GM23338 (cell line): ENCODE measurements at regions not wholly inside any gene's neighbourhood (a gene's known extent, or its start where the extent isn't known, plus 50 kb on each side); places are given as distances from the start of the nearest gene placed in this dataset.

Source experiments
- ATAC-seq: fragments of 200-7000 bp; cut with Tn5 transposase; 3 replicates; pipeline ENCODE4 v1.9.1; 2020
- DNase-seq: peaks from one replicate; pipeline ENCODE4 v3.0.0-alpha.2; 2015; ENCODE audit warnings: low spot score
- H2AFZ ChIP-seq: fragments of 200-600 bp; sonication (generic); 2 replicates; pipeline ENCODE4 v1.8.0; 2016; ENCODE audit warnings: antibody characterized with exemption, mild to moderate bottlenecking, moderate library complexity
- H3F3A ChIP-seq: fragments of 200-600 bp; sonication (generic); replicated peaks from 2 replicates; pipeline ENCODE4 v1.8.0; 2017; ENCODE audit warnings: antibody characterized with exemption, mixed run types, low read depth
- H3K27ac ChIP-seq: fragments of 200-600 bp; sonication (generic); 2 replicates; pipeline ENCODE4 v1.6.1; 2016; ENCODE audit warnings: low read depth
- H3K27me3 ChIP-seq: fragments of 200-600 bp; sonication (generic); 2 replicates; pipeline ENCODE4 v1.8.0; 2016; ENCODE audit warnings: mild to moderate bottlenecking, mixed run types, moderate library complexity; ENCODE audit not compliant: insufficient read depth
- H3K36me3 ChIP-seq: fragments of 200-600 bp; sonication (generic); 2 replicates; pipeline ENCODE4 v1.8.0; 2016; ENCODE audit warnings: mild to moderate bottlenecking; ENCODE audit not compliant: insufficient read depth
- H3K4me1 ChIP-seq: fragments of 200-600 bp; sonication (generic); 2 replicates; pipeline ENCODE4 v1.8.0; 2016; ENCODE audit warnings: mild to moderate bottlenecking, moderate library complexity; ENCODE audit not compliant: insufficient read depth
- H3K4me2 ChIP-seq: fragments of 200-600 bp; sonication (generic); 2 replicates; pipeline ENCODE4 v1.7.1; 2017; ENCODE audit warnings: mixed run types
- H3K4me3 ChIP-seq: fragments of 200-600 bp; sonication (generic); 2 replicates; pipeline ENCODE4 v1.6.1; 2016; ENCODE audit warnings: mixed run types
- H3K79me2 ChIP-seq: fragments of 200-600 bp; sonication (generic); replicated peaks from 2 replicates; pipeline ENCODE4 v1.8.0; 2017; ENCODE audit warnings: mild to moderate bottlenecking; ENCODE audit not compliant: insufficient read depth
- H3K9me2 ChIP-seq: fragments of 200-600 bp; sonication (generic); 2 replicates; pipeline ENCODE4 v1.8.0; 2017; ENCODE audit not compliant: insufficient read depth
- H4K20me1 ChIP-seq: fragments of 200-600 bp; sonication (generic); replicated peaks from 2 replicates; pipeline ENCODE4 v1.8.0; 2017; ENCODE audit warnings: mild to moderate bottlenecking; ENCODE audit not compliant: insufficient read depth
- H3K27ac Mint-ChIP-seq: 2 replicates; pipeline ENCODE4 v1.8.0; 2020; ENCODE audit warnings: inconsistent platforms, mild to moderate bottlenecking, moderate library complexity, mixed read lengths
- H3K27me3 Mint-ChIP-seq: 3 replicates; pipeline ENCODE4 v1.8.0; 2022; ENCODE audit warnings: low read depth, mild to moderate bottlenecking, moderate library complexity, mixed read lengths, inconsistent platforms; ENCODE audit not compliant: insufficient read depth, poor library complexity
- H3K36me3 Mint-ChIP-seq: 3 replicates; pipeline ENCODE4 v1.8.0; 2021; ENCODE audit warnings: low read depth, mild to moderate bottlenecking, inconsistent platforms, moderate library complexity, mixed read lengths
- H3K4me1 Mint-ChIP-seq: 3 replicates; pipeline ENCODE4 v1.8.0; 2020; ENCODE audit warnings: mild to moderate bottlenecking, inconsistent platforms, mixed read lengths
- H3K4me3 Mint-ChIP-seq: 3 replicates; pipeline ENCODE4 v1.8.0; 2021; ENCODE audit warnings: moderate library complexity, mild to moderate bottlenecking, inconsistent platforms, mixed read lengths
- H3K9me3 Mint-ChIP-seq: 3 replicates; pipeline ENCODE4 v1.8.0; 2020; ENCODE audit warnings: moderate library complexity, mild to moderate bottlenecking, inconsistent platforms, mixed read lengths
- CREB1 ChIP-seq: fragments of 250-450 bp; sonication (Bioruptor Pico); IDR thresholded peaks from 2 replicates; pipeline ENCODE4 v1.5.0; 2020; ENCODE audit warnings: low read depth, mild to moderate bottlenecking, moderate library complexity
- CTCF ChIP-seq, 2 experiments: fragments of 200-600 bp in 1 of 2; sonication (generic) in 1 of 2; conservative IDR thresholded peaks; 2 replicates each; pipeline versions ENCODE4 v1.5.1 to v1.6.1; 2016 to 2017; ENCODE audit warnings: antibody characterized with exemption in 2 of 2, low read depth in 2 of 2, mild to moderate bottlenecking in 2 of 2, moderate library complexity in 1 of 2
- ETS1 ChIP-seq: IDR thresholded peaks from 2 replicates; pipeline ENCODE4 v1.6.1; 2016; ENCODE audit warnings: antibody characterized with exemption
- EZH2 ChIP-seq: fragments of 200-600 bp; sonication (generic); IDR thresholded peaks from one replicate; pipeline ENCODE4 v1.8.0; 2017; ENCODE audit warnings: antibody characterized with exemption, mild to moderate bottlenecking, low read depth; ENCODE audit not compliant: unreplicated experiment
- EZH2phosphoT487 ChIP-seq: fragments of 200-600 bp; sonication (generic); IDR thresholded peaks from one replicate; pipeline ENCODE4 v1.8.1; 2018; ENCODE audit warnings: antibody characterized with exemption; ENCODE audit not compliant: unreplicated experiment
- JUNB ChIP-seq: IDR thresholded peaks from one replicate; pipeline ENCODE4 v1.6.1; 2016; ENCODE audit warnings: antibody characterized with exemption; ENCODE audit not compliant: unreplicated experiment
- NANOG ChIP-seq: IDR thresholded peaks from 2 replicates; pipeline ENCODE4 v1.6.1; 2016; ENCODE audit warnings: antibody characterized with exemption, borderline replicate concordance
- POLR2AphosphoS5 ChIP-seq: IDR thresholded peaks from 2 replicates; pipeline ENCODE4 v1.6.1; 2016; ENCODE audit warnings: antibody characterized with exemption, low read depth
- REST ChIP-seq: IDR thresholded peaks from one replicate; pipeline ENCODE4 v1.6.1; 2018; ENCODE audit warnings: antibody characterized with exemption; ENCODE audit not compliant: unreplicated experiment
- STAT1 ChIP-seq: IDR thresholded peaks from one replicate; pipeline ENCODE4 v1.6.1; 2016; ENCODE audit warnings: antibody characterized with exemption; ENCODE audit not compliant: unreplicated experiment
- ZNF114 ChIP-seq: fragments of 250-450 bp; sonication (Bioruptor Pico); IDR thresholded peaks from 2 replicates; pipeline ENCODE4 v1.5.0; 2020; ENCODE audit warnings: mild to moderate bottlenecking, moderate library complexity
- ZNF331 ChIP-seq: fragments of 250-450 bp; sonication (Bioruptor Pico); IDR thresholded peaks from 2 replicates; pipeline ENCODE4 v1.5.0; 2020; ENCODE audit warnings: low read depth, mild to moderate bottlenecking, moderate library complexity
- ZNF462 ChIP-seq: fragments of 250-450 bp; sonication (Bioruptor Pico); IDR thresholded peaks from 2 replicates; pipeline ENCODE4 v1.5.0; 2020; ENCODE audit warnings: mild to moderate bottlenecking, moderate library complexity

GRCh38 chr13:46949211-46949610 lies 52.4 kb upstream of the HTR2A start:
- no peaks in the 10 kb centered on the region for H3K27me3 ChIP-seq
- Mint-ChIP-seq H3K9me3 (peaks cover 31% of the 10 kb centered on the region), H3K4me1 (peaks cover 35% of the 10 kb centered on the region), H3K27me3 (peaks cover 2% of the 10 kb centered on the region), H3K4me3 (no peak overlapping the region), H3K36me3 (peaks cover 43% of the 10 kb centered on the region), H3K27ac (peak overlapping the region; percentile 59; the same call in 1 of the 2 replicates)
- TF ChIP-seq JUNB (no peak), ZNF114 (CRISPR knock-in tag) (no peak), CTCF (conservative IDR thresholded peaks at IDR 0.05; ENCODE audit: low read depth in 2 of 2) (no peak), POLR2AphosphoS5 (no peak), STAT1 (no peak), REST (no peak), EZH2 (no peak), CREB1 (no peak), ZNF331 (no peak), ETS1 (no peak), ZNF462 (CRISPR knock-in tag) (no peak), EZH2phosphoT487 (no peak), NANOG (no peak)
- no peaks in the 10 kb centered on the region for H4K20me1 ChIP-seq
- no peak for ATAC-seq
- H3K79me2 ChIP-seq = no peaks in the 10 kb centered on the region
- peaks cover 23% of the 10 kb centered on the region for H3K9me2 ChIP-seq
- H3K4me2 ChIP-seq = no peak overlapping the region
- no peak overlapping the region for H3K4me3 ChIP-seq
- peaks cover 19% of the 10 kb centered on the region for H3K4me1 ChIP-seq
- H3K36me3 ChIP-seq = peaks cover 14% of the 10 kb centered on the region; the same call in 1 of the 2 replicates
- DNase-seq = no peak
- no peak overlapping the region for H2AFZ ChIP-seq
- H3F3A ChIP-seq = 0 out of 2 replicates have a peak, but pooled peaks cover 5% of the 10 kb centered on the region
- no peak overlapping the region for H3K27ac ChIP-seq
